SIG-M5 treated with dmso at 0.1 percent for 504 hours (cell line): ENCODE measurements at regions not wholly inside any gene's neighbourhood (a gene's known extent, or its start where the extent isn't known, plus 50 kb on each side); places are given as distances from the start of the nearest gene placed in this dataset.
"Not testable (repeated sequence)": the region's sequence is repeated elsewhere in the genome, so short reads cannot be mapped to it uniquely, and the experiment has no call there.

Experiments
- DNase-seq: peaks from one replicate; lab custom pipeline; 2025; ENCODE audit not compliant: unreplicated experiment; lab: John Stamatoyannopoulos, UW

DNA sequence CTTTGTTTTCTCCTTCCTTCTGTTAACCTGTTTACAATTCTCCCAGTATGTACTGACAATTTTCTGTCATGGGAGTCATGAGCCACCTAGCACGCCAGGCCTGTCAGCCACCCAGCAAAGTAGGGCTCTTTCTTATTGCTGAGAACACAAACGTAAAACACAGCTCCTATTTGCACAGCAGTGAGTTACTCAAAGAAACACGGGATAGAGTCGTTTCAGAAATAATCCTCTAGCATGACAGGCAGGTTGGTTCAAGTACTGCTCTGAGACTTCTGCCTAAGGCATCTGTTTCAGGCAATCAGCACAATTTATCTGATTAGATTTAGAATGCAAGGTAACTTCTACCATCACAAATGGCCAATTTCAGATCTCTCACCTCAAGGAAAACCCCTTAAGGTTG is 88.8 kb downstream of the CD24 start:
- DNase-seq, result no peak

DNA sequence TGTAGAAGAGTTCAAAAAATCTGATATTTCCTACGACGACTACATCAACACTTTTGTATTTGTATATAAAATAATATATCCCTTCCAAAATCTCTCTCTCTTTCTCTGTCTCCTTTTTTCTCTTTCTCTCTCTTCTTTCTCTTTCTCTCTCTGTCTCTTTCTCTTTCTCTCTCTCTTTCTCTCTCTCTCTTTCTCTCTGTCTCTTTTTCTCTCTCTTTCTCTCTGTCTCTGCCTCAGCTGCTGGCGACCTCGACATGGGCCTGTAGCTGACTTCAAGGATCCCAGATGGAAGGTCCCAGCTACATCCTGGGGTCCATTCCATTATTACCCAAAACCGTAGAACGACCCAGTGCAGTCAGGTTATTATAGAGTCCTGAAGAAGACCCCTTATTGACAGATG is 90.0 kb downstream of the CD24 start:
- DNase-seq, result no peak

DNA sequence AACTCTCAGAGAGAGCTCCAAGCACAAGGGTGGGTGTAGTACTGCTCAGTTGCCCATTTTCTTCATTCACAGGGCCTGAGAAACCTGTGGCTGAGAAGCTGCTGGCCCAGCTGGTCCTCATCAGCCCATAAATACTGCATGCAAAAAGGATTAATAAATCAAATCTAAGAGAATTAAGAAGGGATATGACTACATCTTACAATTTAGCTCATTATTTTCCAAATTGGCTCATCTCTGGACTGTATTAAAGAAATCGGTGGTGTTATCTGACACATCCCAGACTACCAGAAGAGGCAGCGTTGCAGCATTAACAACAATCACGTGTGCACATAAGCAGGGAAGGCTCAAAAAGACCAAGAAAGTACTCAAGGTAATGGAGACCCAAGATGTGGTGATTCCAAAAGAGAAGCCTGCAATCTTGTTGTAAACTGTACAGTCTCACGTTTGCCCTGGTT is 90.7 kb downstream of the CD24 start:
- DNase-seq, result no peak

DNA sequence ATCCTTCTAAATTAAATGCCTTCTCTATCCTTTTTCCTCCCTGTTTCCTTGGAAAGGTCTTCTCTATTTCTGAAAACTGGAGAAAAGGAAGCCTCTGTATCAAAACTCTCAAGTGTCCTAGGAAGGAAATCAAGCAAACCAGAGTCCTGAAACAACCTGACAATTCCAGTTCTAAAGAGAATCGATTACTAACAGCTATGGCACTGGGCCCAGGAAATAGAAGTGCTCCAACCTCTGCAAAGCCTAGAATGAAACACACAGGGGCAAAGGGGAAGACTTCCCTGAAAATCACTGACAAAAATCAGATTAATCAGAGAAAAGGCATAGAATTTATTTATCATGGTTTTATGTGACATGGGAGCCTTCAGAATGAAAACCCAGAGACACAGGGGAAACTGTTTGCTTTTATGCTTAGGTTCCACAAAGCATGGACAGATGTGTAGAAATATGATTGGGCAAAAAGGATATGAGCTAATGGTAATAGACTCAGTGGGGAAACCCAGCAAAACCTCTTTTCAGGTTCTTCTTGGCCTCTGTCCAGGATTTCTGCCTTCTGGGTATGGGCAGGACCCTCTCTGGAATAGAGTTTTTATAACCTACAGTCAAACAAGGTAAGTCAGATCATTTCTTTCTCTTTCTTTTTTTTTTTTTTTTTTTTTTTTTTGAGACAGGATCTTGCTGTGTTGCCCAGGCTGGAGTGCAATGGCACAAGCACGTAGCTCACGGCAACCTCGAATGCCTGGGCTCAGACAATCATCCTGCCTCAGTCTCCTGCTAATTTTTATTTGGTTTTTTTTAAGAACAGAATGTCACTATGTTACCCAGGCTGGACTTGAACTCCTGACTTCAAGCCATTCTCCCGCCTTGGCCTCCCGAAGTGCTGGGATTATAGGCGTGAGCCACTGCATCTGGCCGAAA is 91.7 kb downstream of the CD24 start:
- no peak for DNase-seq

DNA sequence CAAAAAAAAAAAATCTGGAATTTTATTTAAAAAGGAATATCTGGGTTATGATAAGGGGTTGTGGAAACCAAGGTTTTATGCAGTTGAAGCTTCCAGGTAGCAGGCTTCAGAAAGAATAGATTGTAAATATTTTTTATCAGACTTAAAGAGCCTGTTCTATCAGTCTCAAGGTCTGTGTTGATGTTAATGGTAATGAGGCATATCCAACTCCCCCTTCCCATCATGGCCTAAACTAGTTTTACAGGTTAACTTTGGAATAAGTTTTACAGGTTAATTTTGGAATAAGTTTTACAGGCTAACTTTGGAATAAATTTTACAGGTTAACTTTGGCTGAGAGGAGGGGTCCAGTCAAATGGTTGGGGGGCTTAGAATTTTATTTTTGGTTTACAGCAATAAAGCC is 92.4 kb downstream of the CD24 start:
- no peak for DNase-seq

DNA sequence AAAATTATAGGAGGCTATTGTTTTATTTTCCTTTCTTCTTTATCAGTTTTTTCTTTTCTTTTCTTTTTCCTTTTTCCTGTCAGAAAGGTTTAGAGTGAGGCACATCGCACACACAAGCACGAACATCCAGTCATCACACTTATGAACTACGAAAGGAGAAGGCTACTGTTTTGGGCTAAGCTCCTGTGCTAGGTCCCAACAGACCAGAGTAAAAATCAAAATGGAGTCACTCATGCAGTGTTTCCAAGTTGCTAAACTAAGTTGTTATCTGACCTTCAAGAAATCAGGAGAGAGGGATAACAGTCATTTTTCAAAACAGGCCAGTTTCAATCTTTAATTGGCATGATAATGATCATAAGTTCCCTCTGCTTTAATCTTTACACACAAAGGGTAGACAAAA is 93.6 kb downstream of the CD24 start:
- no peak for DNase-seq

DNA sequence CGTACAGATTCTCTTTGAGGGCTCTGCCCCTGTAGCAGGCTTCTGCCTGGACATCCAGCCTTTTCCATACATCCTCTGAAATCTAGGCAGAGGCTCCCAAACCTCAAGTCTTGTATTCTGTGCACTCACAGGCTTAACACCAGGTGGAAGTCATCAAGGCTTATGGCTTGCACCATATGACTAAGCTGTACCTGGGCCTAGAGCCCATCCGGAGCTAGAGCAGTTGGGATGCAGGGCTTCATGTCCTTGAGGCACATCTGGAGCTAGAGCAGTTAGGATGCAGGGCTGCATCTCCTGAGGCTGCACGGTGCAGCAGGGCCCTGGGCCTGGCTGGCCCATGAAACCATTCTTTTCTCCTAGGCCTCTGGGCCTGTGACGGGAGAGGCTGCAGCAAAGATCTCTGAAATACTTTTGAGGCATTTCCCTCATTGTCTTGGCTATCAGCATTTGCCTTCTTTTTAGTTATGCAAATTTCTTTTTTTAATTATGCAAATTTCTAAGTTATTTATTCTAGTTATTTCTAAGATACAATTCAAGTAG is 98.7 kb downstream of the CD24 start:
- DNase-seq, result no peak

DNA sequence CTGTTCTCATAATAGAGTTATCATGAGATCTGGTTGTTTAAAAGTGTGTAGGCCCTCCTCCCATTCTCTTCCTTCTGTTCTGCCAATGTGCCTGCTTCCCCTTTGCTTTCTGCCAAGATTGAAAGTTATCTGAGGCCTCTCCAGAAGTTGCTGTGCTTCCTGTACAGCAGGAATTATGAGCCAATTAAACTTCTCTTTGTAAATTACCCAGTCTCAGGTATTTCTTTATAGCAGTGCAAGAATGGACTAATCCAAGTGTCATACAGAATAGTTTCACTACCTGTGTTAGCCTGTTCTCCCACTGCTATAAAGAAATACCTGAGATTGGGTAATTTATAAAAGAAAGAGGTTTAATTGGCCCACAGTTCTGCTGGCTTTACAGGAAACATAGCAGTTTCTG is 100.0 kb downstream of the CD24 start:
- no peak for DNase-seq

DNA sequence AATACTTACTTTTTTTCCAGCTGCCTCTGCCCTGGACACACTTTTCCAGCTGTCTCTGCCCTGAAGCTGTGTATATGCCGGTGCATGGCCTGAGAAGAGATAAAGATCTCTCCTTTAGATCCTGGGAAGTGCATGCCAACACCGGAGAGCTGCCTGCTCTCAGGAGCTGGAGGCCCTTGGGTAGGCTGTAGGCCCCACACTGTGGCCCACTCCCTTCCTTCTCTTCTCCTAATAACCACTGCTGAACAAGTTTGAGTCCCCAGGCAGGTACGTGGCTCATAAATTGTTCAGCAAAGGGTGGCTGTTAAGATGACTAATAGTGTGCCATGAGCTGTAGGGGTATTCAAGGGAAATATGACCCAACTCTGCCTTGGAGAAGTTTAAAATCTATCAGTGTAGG is 102.5 kb downstream of the CD24 start:
- DNase-seq, result no peak

DNA sequence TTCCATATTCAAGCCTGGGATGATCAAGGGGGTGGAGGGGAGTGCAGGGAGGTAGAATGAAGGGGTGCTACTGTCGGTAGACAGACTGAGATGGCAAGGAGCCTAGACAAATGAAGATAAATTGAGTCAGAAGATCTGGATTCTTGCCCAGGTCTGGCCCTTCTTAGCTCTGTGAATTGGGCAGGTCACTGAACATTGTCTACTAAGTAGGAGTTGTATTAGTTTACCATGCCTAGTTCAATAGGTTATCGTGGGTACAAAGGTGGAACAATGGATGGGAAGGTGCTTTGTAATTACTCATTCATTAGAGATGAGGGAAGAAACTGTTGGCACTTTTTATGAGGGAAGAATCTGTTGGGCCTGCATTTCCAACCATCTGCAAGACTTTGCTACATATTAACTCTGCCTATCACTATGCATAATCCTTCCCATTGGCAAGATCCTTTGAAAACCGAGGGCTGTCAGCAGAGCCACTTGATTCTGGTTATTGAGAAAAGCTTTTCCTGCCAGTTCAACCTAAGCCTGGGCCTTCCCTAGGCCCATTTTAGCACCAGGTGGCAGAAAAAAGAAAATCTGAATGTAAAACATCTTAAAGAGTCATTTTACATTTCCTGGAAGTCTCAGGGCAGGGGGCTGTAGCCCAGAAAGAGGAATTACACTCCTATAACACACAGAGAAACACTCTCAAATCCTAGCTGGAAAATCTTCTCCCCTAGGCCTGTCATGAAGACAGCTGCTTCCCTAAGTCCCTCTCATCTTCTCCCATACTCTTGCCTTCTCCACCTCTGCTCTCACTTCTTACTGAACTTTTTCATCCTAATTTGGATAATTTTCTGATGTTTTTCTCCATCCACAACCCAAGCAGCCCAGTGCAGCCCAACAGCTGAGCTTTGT is 103.5 kb downstream of the CD24 start:
- DNase-seq, result no peak

DNA sequence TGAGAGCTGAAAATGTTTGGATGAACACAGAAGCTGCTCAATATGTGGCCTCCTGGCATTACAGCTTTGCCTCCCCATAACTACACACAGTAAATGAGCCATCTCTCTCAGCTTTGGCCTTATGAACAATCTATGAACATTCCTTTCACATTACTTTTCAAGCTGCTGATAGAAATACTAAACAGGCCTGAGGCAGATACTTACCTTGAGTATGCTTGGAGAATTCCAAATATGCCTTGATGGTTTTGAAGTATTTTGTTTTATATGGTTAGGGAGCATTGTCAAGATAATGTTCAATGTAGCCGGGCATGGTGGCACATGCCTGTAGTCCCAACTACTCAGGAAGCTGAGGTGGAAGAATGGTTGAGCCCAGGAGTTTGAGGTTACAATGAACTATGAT is 104.5 kb downstream of the CD24 start:
- DNase-seq, result no peak

DNA sequence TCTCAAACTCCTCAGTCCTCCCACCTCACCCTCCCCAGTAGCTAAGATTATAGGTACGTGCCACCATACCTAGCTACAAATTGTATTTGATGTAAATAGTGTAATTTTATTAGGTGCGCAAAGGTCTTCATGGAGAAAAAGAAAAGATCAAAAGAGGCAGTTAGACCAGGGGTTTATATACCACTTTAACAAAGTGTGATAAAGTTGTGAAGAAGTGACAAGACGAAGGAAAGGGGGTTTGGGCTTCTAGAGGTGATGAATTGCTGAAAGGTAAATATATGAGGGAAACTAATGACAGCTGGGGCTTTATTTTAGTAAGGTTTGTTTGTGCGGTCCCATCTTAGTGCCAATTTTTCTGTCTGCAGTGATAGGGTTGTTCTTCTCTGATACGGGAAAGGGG is 105.3 kb downstream of the CD24 start:
- DNase-seq, result no peak

DNA sequence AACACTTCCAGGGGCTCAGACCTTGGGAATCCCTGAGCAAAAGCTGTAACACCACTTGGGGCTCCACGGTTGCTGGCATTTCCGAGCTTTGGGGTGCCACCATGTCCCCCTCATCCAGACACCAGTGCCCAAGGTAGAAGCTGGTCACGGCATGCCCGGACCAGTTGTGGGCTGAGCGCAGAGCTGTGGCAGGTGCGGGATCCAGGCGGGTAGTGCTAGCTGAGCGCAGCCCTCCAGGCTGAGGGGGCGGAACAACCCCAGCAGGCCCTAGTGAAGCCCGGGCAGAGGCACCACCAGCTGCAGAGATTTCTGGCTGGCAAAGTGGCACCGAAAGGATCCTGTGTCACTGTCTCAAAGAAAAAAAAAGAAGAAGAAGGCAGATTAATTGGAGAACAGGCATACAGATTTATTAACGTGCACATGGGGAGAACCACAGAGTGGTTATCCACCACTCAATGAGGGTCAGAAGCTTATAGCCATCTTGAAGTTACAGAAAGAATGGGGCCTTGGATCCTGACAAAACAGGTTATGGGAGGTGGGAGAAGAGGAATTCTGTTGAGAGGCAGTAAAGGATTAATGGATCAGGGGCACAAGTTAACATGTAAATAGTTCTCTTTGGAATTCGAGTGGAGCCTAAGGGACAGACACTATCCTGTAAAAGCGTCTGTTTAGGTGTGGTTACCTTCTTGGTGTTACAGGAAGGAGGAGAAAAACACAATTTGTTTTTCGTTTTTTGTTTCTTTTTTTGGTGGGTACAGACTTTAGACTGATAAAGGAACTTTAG is 107.5 kb downstream of the CD24 start:
- no peak for DNase-seq

DNA sequence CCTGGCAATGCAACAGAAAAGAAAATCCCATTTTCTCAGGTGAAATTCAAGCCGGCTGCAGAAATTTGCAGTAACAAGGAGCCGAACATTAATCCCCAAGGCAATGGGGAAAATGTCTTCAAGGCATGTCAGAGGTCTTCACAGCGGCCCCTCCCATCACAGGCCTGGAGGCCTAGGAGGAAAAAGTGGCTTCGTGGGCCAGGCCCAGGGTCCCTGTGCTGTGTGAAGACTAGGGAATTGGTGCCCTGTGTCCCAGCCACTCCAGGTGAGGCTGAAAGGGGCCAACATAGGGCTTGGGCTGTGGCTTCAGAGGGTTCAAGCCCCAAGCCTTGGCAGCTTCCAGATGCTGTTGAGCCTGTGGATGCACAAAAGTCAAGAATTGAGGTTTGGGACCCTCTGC is 111.7 kb downstream of the CD24 start:
- no peak for DNase-seq

DNA sequence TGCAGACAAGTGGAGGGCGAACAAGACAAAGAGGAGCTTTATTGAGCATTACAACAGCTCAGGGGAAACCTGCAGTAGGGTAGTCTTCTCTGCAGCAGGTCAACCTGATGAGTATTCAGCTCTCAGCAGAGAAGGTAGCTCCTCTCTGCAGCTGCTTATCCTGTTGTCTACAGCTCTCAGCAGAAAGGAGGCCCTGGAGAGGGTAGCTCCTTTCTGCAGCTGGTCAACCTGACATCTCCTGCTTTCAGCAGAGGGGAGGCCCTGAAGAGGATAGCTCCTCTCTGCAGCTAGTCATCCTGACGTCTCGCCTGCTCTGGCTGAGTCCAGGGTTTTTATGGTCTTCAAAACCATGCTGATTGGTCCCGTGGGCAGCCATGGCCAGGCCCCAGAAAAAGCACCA is 113.6 kb downstream of the CD24 start:
- DNase-seq, result no peak

DNA sequence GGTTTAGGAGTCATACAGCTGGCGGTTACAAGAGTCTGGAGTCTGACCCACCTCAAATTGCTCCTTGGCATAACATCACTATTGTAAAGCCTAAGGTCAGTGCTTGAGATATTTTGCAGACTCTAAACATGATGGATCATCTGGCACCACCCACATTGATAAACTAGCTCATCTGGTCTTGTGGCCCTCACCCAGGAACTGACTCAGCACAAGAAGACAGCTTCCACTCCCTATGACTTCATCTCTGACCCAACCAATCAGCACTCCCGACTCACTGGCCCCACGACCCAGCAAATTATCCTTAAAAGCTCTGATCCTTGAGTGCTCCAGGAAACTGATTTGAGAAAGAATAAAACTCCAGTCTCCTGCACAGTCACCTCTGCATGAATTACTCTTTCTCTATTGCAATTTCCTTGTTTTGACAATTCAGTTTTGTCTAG is 115.9 kb downstream of the CD24 start:
- DNase-seq, result no peak

DNA sequence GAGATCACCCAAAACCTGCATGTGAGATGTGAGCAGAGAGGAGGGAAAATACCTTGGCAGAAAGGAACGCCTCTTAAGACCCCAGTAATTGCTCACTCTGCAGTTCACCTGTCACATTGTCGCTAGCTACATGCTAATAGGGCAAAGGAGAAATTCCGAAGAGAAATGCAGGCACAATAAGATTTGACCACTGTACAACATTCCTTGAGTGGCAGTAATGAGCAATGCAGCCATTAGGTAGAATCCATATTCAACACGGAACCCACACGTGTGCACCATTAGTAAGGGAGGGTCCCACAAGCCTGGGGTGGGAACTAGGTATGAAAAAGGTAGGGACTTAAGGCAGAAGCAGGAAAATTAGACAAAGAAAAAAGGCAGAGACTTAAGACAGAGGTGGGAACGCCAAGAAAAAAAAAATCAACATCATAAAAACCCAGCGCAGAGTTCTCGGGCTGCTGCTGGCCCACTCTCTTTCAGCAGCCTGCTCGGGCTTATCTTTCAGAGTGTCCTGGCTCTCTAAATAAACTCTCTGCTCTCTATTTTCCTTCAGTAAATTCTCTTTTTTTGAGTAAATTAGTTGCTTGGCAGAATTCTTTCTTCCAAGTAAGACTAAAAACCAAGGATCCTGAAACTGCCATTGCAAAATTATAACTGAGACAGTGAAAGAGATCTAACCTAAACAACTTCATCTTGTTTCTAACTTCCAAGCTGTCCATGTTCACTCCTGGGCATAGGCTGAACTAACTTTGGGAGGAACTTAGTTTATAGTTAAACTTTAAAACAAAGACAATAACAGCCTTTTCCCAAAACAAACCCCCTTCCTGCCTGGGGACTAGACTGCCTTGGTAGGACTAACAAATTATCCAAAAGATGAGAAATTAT is 116.5 kb downstream of the CD24 start:
- DNase-seq, result no peak

DNA sequence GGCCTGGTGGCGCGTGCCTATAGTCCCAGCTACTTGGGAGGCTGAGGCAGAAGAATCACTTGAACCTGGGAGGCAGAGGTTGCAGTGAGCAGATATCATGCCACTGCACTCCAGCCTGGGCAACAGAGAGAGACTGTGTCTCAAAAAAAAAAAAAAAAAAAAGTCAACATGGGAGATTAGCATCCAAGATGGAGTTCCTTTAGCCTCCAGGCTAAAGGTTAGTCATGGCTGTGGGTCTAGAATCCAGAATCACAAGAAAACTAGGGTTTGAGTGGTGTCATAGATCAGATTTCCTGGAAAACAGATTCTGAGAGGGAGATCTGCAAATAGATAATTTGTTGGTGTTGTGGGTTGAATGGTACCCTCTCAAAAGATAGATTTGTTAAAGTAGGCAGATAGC is 117.2 kb downstream of the CD24 start:
- DNase-seq, result not testable (repeated sequence)

DNA sequence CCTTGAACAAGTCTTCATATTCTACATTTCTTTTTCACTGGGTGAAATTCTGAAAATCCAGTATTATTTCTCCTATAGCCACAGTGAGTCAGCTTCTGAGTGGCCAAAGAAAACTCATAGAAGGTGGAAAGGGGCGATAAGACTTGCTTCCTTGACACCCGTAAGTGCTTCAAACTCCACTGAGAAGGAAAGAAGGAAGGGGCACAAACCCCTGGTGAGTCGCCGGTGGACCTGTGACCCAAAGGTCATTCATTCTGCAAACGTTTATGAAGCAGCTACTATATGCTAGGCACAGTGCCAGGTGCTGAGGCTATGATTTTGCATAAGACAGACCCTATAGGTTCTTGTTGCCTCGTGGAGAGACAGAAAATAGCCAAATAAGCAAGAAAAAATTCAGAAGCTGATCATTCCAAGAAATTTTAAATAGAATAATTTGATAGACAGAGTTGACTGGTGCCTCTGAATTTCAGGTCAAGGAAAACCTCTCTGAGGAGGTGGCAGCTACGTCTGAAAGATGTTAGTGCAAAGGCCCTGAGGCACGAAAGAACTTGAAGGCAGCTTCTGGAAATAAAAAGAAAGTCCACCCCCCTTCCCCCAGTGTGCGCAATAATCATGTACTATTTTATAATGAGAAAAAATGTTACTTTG is 118.2 kb downstream of the CD24 start:
- DNase-seq, result no peak
